GM19463 (cell line): ENCODE measurements at regions not wholly inside any gene's neighbourhood (a gene's known extent, or its start where the extent isn't known, plus 50 kb on each side); places are given as distances from the start of the nearest gene placed in this dataset.
"Not testable (repeated sequence)": the region's sequence is repeated elsewhere in the genome, so short reads cannot be mapped to it uniquely, and the experiment has no call there.

Source experiments
- ATAC-seq: cut with Tn5 transposase; IDR thresholded peaks from one replicate; pipeline ENCODE4 v1.9.1; 2021; ENCODE audit warnings: mild to moderate bottlenecking, moderate library complexity; ENCODE audit not compliant: unreplicated experiment

DNA sequence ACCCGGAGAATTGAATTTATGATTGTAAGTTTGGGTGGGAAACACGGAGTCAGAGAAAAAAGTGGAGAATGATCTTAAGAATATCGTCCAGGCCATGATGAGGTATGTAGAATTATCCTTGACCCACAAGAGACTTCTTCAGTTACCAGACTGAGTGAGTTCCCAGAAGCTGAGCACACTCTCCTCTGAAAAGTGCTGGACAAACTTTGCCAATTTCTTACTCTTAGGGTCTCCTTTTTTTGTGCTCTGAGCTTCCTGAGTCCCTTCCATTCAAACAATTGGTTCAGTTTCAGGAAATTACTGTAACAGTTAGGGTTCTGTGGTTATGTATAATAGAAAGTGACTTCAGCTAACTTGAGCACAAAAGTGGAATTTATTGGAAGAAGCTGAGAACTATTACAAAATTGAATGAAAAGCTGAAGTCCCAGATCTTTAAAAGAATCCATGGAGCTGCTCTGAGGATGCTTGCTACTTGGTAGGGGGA is 50.6 kb upstream of the EHBP1 start:
- ATAC-seq = no peak

DNA sequence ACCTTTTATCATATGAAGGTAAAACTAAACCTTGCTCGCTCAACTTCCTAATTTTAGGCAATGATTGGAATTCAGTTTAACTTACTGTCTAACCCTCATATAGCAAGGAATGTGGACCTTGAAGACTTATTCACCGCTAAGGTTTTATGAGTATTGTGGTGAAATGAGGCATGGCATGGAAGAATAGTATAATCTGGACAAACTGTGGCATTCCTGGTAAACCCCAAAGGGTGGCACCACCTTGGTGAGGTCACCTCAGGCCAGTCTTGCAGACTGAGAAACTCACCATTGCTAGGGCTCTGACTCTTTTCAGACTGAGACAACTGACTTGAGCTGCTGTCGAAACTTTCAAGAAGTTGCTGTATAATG is 51.1 kb upstream of the EHBP1 start:
- ATAC-seq = no peak

- ATAC-seq = no peak
Observed at GRCh38 chr2:62653582-62654422, 51.7 kb upstream of the EHBP1 start.

DNA sequence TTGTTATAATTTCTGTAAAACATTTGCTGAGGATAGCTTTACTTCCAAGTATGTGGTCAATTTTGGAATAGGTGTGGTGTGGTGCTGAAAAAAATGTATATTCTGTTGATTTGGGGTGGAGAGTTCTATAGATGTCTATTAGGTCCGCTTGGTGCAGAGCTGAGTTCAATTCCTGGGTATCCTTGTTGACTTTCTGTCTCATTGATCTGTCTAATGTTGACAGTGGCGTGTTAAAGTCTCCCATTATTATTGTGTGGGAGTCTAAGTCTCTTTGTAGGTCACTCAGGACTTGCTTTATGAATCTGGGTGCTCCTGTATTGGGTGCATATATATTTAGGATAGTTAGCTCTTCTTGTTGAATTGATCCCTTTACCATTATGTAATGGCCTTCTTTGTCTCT is 56.4 kb upstream of the EHBP1 start:
- ATAC-seq = not testable (repeated sequence)

DNA sequence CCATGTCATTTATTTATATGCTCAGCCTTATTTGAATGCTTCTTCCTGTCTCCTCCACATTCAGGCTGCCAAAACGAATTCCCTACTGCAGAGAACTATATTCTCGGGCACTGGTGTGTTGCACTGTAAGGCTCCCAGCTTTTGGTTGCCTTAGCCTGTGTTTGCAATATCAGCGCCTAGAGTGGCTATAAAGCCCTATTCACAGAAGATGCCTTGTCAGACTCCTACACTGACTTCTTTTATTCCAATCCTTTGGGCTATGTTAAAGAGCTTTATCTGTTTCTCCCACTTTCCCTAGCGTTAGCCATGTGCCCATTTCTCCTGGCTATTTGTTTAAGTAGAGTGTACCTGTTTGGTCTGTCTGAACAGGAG is 62.4 kb upstream of the EHBP1 start:
- no peak for ATAC-seq

DNA sequence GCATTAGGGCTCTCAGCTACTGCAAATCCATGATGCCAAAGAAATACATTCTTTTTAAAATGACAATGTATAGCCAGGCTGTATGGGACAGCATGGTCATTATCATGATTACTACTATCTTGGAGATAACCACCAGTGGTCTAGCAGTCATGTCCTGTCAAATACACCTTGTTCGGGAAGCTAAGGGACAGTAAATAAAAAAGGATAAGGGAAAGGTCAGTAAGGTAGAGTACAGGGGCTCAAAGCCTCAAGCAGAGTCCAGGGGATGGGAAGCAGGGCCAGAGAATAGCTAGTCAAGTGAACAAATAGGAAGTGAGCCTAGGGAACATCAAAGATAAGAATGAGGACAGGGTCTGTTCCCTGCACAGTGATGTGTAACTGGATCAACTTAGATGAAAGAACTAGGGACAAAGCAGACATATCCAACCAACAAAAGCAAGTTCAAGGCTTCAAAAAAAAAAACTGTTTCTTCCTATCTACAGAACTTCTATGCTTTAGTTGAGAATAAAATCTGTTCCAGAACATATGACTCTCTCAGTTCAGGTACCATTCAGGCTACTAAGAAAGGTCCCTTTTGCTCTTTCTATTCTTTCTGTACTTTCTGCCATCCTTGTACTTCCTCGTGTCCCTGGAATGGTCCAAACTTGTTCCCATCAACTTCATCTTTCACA is 62.9 kb upstream of the EHBP1 start:
- ATAC-seq = no peak

DNA sequence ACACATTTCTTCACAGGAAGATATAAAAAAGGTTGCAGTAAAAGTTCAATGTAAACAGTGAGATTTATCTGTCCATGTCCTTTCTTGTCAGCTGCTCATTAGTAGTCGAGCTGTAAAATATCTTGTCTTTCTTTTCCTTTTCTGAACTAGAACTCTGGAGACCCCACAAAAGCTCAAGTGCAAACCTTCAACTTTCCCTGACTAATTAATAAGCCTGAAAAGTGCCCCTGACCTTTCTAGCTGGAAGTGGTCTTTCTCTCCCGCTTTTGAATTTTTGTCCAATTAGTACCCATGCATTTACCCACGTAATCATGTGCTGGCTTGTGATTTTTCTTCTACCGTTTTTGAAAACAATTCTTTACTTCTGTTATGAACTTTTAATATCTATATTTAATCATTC is 63.6 kb upstream of the EHBP1 start:
- no peak for ATAC-seq

GRCh38 chr2:62641410-62641843 is 64.1 kb upstream of the EHBP1 start:
- ATAC-seq = no peak

GRCh38 chr2:62631160-62632085 is 74.1 kb upstream of the EHBP1 start:
- ATAC-seq = no peak

DNA sequence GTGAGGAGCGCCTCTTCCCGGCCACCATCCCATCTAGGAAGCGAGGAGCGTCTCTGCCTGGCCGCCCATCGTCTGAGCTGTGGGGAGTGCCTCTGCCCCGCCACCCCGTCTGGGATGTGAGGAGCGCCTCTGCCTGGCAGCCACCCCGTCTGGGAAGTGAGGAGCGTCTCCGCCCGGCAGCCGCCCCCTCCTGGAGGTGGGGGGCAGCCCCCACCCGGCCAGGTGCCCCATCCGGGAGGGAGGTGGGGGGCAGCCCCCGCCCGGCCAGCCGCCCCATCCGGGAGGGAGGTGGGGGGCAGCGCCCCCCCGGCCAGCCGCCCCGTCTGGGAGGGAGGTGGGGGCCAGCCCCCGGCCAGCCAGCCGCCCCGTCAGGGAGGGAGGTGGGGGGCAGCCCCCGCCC is 75.3 kb upstream of the EHBP1 start:
- ATAC-seq = not testable (repeated sequence)

DNA sequence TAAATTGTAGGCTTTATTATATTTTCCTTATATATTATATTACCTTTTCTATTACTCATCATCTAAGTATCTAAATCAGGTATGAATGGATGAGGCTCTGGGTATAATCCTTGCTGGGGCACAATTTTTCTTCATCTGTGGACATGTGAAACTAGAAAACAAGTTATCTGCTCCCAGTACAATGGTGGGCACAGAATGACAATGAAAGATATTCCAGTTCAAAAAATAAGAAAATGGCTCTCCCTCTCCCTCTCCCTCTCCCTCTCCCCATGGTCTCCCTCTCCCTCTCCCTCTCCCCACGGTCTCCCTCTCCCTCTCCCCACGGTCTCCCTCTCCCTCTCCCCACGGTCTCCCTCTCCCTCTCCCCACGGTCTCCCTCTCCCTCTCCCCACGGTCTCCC is 76.2 kb upstream of the EHBP1 start:
- not testable (repeated sequence) for ATAC-seq

- no peak for ATAC-seq
Observed at GRCh38 chr2:62627667-62628066, 77.8 kb upstream of the EHBP1 start.

DNA sequence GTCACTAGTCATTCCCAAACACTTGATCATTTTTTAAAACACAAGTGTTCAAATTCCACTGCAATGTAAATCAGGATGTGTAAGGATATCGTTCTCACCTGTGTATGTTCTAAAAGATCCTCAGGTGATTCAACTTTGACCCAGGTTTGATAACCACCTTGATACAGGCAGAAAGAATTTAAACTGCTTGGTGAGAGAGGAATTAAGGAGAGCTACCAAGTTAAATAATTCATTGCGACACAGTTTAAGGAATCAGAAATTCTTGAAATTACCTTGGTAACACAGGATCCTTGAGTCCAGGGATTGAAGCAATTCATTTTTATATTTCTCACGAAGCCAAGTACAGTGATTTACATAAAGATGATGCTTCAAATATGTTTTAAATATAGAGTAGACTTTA is 80.7 kb upstream of the EHBP1 start:
- no peak for ATAC-seq

- not testable (repeated sequence) for ATAC-seq
Observed at GRCh38 chr2:62616486-62616885, 89.0 kb upstream of the EHBP1 start.

GRCh38 chr2:62611854-62612253 is 93.7 kb upstream of the EHBP1 start:
- ATAC-seq = no peak

- ATAC-seq = not testable (repeated sequence)
Observed at GRCh38 chr2:62605471-62605870, 99.5 kb upstream of the TMEM17 start.

GRCh38 chr2:62604336-62604735 is 98.3 kb upstream of the TMEM17 start:
- no peak for ATAC-seq

DNA sequence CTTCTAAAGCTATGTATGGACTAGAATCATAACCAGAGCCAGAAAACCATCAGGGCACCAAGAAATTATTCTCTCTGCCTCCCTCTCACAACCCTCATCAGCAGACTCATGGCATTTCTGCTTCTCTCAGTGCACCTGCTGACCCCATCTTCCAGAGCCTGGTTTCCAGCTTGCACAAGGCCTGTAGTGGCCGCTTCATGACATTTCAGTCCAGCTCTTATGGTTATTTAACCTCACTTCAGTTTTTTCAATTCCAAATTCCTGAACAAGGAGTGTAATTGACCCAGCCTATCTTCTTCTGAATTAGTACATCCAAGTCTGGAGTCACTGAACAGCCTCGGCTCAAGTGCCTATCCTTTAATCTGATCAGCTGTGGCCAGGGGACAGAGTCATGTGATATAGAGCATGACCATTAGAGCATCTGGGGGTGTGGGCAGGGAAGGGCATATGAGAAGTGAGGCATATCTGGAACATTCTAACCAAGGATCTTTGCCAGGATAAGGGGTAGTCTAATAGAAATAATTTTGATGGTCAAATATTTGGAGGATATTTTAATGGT is 97.2 kb upstream of the TMEM17 start:
- ATAC-seq = no peak

GRCh38 chr2:62599674-62600410 is 93.8 kb upstream of the TMEM17 start:
- not testable (repeated sequence) for ATAC-seq

DNA sequence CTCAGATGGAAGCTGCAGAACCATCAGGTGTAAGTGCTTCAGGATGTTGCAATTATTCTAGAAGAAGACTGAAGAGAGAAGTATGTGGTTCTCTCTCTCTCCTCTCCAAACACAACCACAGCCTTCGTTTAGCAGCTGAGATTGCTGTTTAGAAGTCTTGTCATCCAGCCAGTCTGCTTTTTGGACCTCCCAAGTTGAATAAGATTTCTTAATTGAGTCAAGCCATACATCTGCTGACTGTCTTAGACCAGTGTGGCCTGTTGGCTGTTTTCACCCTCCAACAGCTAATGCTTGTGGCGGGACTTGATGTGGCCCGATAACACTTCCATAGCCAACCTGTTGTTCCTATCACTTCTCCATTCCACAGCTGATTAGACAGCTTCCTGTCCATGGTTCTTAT is 91.3 kb upstream of the TMEM17 start:
- ATAC-seq = no peak
